ENCODE measurements at regions not wholly inside any gene's neighbourhood (a gene's known extent, or its start where the extent isn't known, plus 50 kb on each side); places are given as distances from the start of the nearest gene placed in this dataset.
"Not testable (repeated sequence)": the region's sequence is repeated elsewhere in the genome, so short reads cannot be mapped to it uniquely, and the experiment has no call there.

- 3% methylated on average over 5 of the region's 5 CpGs for WGBS (ENCODE audit: insufficient coverage, low coverage, low lambda C conversion rate, missing lambda C conversion rate)
- no peak for ATAC-seq
Measured at GRCh38 chr11:130979386-130979972, 63.2 kb upstream of the SNX19 start.

GRCh38 chr11:130980071-130980862 is 64.0 kb upstream of the SNX19 start:
- no peaks in the 10 kb centered on the region for H3K36me3 ChIP-seq
- intact Hi-C loops (cut with DNase I), result no loop called here
- DNase-seq (no peak), ATAC-seq (no peak)
- H3K27me3 ChIP-seq, result no peaks in the 10 kb centered on the region
- 45% methylated on average over 4 of the region's 5 CpGs for WGBS (ENCODE audit: insufficient coverage, low coverage, low lambda C conversion rate, missing lambda C conversion rate)
- no peak overlapping the region for H3K4me3 ChIP-seq
- no peak for TF ChIP-seq POLR2A (IDR thresholded peaks at IDR 0.05)
- no peak for TF ChIP-seq CTCF (IDR thresholded peaks at IDR 0.05)
- H3K4me1 ChIP-seq, result no peaks in the 10 kb centered on the region
- H3K9me3 ChIP-seq, result no peaks in the 10 kb centered on the region
- no peak overlapping the region for H3K27ac ChIP-seq

More at GRCh38 chr11:130979386-130979972, 63.2 kb upstream of the SNX19 start:
- TF ChIP-seq POLR2A (IDR thresholded peaks at IDR 0.05) (no peak), CTCF (IDR thresholded peaks at IDR 0.05) (peak in 3 of 4 donors; percentile 24 to 31 (median 25))
- no peak overlapping the region for H3K4me3 ChIP-seq
- DNase-seq, result no peak
- no peaks in the 10 kb centered on the region for H3K36me3 ChIP-seq
- intact Hi-C loops (cut with DNase I), result no loop called here
- no peaks in the 10 kb centered on the region for H3K27me3 ChIP-seq
- H3K27ac ChIP-seq, result no peak overlapping the region
- H3K9me3 ChIP-seq, result no peaks in the 10 kb centered on the region
- H3K4me1 ChIP-seq, result no peaks in the 10 kb centered on the region

GRCh38 chr11:130984241-130984640 is 68.0 kb upstream of the SNX19 start:
- 90% methylated on average over 8 of the region's 16 CpGs for WGBS (ENCODE audit: insufficient coverage, low coverage, low lambda C conversion rate, missing lambda C conversion rate)
- DNase-seq; intact Hi-C loops (cut with DNase I); H3K4me3 ChIP-seq; H3K27me3 ChIP-seq; ATAC-seq; H3K27ac ChIP-seq; H3K36me3 ChIP-seq; H3K4me1 ChIP-seq; H3K9me3 ChIP-seq: not testable (repeated sequence)

- Histone ChIP-seq H3K4me3 (no peak overlapping the region), H3K4me1 (no peaks in the 10 kb centered on the region), H3K9me3 (no peaks in the 10 kb centered on the region), H3K27ac (no peak overlapping the region), H3K27me3 (no peaks in the 10 kb centered on the region), H3K36me3 (no peaks in the 10 kb centered on the region)
- ATAC-seq (no peak), DNase-seq (no peak)
- intact Hi-C loops (cut with DNase I), result no loop called here
- no peak for TF ChIP-seq POLR2A (IDR thresholded peaks at IDR 0.05)
- no peak for TF ChIP-seq CTCF (IDR thresholded peaks at IDR 0.05)
- 75% methylated on average over 7 of the region's 7 CpGs for WGBS (ENCODE audit: insufficient coverage, low coverage, low lambda C conversion rate, missing lambda C conversion rate)
Measured at GRCh38 chr11:130992788-130993187, 76.5 kb upstream of the SNX19 start.

GRCh38 chr11:130994043-130994442 is 77.8 kb upstream of the SNX19 start:
- TF ChIP-seq CTCF (IDR thresholded peaks at IDR 0.05) (no peak), POLR2A (IDR thresholded peaks at IDR 0.05) (no peak)
- no peak overlapping the region for H3K27ac ChIP-seq
- H3K36me3 ChIP-seq, result no peaks in the 10 kb centered on the region
- WGBS (ENCODE audit: insufficient coverage, low coverage, low lambda C conversion rate, missing lambda C conversion rate), result 35% methylated on average over 2 of the region's 2 CpGs
- no peak overlapping the region for H3K4me3 ChIP-seq
- H3K27me3 ChIP-seq, result no peaks in the 10 kb centered on the region
- ATAC-seq (no peak), DNase-seq (no peak)
- intact Hi-C loops (cut with DNase I), result no loop called here
- no peaks in the 10 kb centered on the region for H3K4me1 ChIP-seq
- H3K9me3 ChIP-seq, result no peaks in the 10 kb centered on the region

Measured in right lobe of liver (tissue), 6 donors.